ENCODE measurements at regions not wholly inside any gene's neighbourhood (a gene's known extent, or its start where the extent isn't known, plus 50 kb on each side); places are given as distances from the start of the nearest gene placed in this dataset.
A peak's percentile ranks its signal among the peaks of the same experiment; 100 is the strongest.
"Not testable (repeated sequence)": the region's sequence is repeated elsewhere in the genome, so short reads cannot be mapped to it uniquely, and the experiment has no call there.

DNA sequence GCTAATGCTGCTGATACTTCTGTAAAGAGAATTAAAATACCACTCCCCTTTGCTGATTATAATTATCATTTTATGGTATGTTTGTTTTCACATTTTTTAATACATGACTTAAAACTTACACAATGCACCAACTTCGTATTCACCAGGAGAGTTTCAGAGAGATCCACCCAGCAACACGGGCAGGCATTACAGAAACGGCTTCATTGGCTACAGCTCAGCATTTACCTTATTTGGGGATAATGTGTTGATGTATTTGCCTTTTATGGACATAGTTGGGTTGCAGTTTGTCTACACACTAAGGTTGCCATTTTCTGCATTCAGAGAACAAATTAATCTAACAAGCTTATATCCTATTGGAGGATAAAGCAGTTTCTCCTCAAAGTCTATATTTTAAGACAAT lies 423.6 kb downstream of the PRDM9 start:
- FAIRE-seq (no peak), DNase-seq (ENCODE audit: insufficient read length, low spot score) (no peak)
- TF ChIP-seq, protein P1, sequence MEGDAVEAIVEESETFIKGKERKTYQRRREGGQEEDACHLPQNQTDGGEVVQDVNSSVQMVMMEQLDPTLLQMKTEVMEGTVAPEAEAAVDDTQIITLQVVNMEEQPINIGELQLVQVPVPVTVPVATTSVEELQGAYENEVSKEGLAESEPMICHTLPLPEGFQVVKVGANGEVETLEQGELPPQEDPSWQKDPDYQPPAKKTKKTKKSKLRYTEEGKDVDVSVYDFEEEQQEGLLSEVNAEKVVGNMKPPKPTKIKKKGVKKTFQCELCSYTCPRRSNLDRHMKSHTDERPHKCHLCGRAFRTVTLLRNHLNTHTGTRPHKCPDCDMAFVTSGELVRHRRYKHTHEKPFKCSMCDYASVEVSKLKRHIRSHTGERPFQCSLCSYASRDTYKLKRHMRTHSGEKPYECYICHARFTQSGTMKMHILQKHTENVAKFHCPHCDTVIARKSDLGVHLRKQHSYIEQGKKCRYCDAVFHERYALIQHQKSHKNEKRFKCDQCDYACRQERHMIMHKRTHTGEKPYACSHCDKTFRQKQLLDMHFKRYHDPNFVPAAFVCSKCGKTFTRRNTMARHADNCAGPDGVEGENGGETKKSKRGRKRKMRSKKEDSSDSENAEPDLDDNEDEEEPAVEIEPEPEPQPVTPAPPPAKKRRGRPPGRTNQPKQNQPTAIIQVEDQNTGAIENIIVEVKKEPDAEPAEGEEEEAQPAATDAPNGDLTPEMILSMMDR (IDR thresholded peaks at IDR 0.05; ENCODE audit: insufficient read depth, missing control alignments): no peak

GRCh38 chr5:23951261-23951928 lies 444.0 kb downstream of the PRDM9 start:
- not testable (repeated sequence) for FAIRE-seq; DNase-seq (ENCODE audit: insufficient read length, low spot score)

GRCh38 chr5:23963449-23963848 lies 456.0 kb downstream of the PRDM9 start:
- TF ChIP-seq, protein P1 (IDR thresholded peaks at IDR 0.05; ENCODE audit: insufficient read depth, missing control alignments): no peak
- DNase-seq (ENCODE audit: insufficient read length, low spot score): no peak
- no peak for FAIRE-seq

- no peak for FAIRE-seq
- no peak for DNase-seq (ENCODE audit: insufficient read length, low spot score)
- TF ChIP-seq, protein P1 (IDR thresholded peaks at IDR 0.05; ENCODE audit: insufficient read depth, missing control alignments): no peak
These were observed 470.0 kb downstream of the PRDM9 start for GRCh38 chr5:23977365-23977764.

GRCh38 chr5:23977997-23978396 lies 470.6 kb downstream of the PRDM9 start:
- DNase-seq (ENCODE audit: insufficient read length, low spot score) (no peak), FAIRE-seq (no peak)
- TF ChIP-seq, protein P1 (IDR thresholded peaks at IDR 0.05; ENCODE audit: insufficient read depth, missing control alignments): peak; percentile 28

DNA sequence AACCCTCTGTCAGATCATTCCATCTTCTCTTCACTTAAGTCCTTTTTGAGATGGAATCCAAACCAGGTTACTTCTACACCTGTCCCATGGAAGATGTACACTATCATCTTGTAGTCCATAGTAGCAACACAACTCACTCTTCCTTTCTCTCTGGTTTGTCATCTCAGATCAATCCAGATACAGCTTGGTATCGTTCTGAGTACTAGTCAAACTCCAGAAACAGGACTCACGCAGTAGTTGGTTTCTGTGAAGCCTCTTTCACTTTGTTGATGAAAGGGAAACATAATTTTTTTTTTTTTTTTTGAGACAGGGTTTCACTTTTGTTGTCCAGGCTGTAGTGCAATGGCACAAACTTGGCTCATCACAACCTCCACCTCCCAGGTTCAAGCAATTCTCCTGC lies 484.0 kb downstream of the PRDM9 start:
- FAIRE-seq (no peak), DNase-seq (ENCODE audit: insufficient read length, low spot score) (no peak)
- TF ChIP-seq, protein P1 (IDR thresholded peaks at IDR 0.05; ENCODE audit: insufficient read depth, missing control alignments): no peak

GRCh38 chr5:23994581-23995370 lies 487.4 kb downstream of the PRDM9 start:
- DNase-seq (ENCODE audit: insufficient read length, low spot score): no peak
- TF ChIP-seq, protein P1 (IDR thresholded peaks at IDR 0.05; ENCODE audit: insufficient read depth, missing control alignments): no peak
- FAIRE-seq: no peak

Data from D721Med (cell line).